ENCODE measurements at regions not wholly inside any gene's neighbourhood (a gene's known extent, or its start where the extent isn't known, plus 50 kb on each side); places are given as distances from the start of the nearest gene placed in this dataset.

- peak; percentile 93 to 100 (median 99) for TF ChIP-seq CTCF (IDR thresholded peaks at IDR 0.05)
- no peak for TF ChIP-seq POLR2A (IDR thresholded peaks at IDR 0.05)
These were observed 192.4 kb upstream of the GSE1 start for GRCh38 chr16:85420501-85421337.
